ENCODE measurements at regions not wholly inside any gene's neighbourhood (a gene's known extent, or its start where the extent isn't known, plus 50 kb on each side); places are given as distances from the start of the nearest gene placed in this dataset.

DNA sequence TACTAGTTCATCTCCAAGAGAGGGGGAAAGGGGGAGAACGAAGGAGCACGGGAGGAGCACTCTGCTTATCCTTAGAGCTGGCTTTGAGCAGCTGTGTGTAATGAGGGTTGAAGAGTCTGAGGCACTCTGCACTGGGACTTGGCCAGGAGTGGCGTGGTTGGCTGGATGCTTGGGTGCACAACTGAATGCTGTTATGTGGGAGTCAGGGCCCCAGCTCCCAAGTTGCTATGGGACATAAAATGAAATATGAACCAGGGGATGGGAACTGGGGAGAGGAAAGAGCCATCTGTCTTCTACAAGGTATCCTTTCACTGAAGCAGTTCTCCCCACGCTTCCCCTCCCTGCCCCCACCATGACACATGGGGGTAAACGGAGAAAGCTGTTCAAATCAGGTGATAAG, 105.9 kb upstream of the ANKFN1 start:
- TF ChIP-seq, protein P1, sequence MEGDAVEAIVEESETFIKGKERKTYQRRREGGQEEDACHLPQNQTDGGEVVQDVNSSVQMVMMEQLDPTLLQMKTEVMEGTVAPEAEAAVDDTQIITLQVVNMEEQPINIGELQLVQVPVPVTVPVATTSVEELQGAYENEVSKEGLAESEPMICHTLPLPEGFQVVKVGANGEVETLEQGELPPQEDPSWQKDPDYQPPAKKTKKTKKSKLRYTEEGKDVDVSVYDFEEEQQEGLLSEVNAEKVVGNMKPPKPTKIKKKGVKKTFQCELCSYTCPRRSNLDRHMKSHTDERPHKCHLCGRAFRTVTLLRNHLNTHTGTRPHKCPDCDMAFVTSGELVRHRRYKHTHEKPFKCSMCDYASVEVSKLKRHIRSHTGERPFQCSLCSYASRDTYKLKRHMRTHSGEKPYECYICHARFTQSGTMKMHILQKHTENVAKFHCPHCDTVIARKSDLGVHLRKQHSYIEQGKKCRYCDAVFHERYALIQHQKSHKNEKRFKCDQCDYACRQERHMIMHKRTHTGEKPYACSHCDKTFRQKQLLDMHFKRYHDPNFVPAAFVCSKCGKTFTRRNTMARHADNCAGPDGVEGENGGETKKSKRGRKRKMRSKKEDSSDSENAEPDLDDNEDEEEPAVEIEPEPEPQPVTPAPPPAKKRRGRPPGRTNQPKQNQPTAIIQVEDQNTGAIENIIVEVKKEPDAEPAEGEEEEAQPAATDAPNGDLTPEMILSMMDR (IDR thresholded peaks at IDR 0.05; ENCODE audit: poor library complexity): no peak
- TF ChIP-seq EZH2 (IDR thresholded peaks at IDR 0.05; ENCODE audit: borderline replicate concordance): no peak
